Left kidney (tissue), 1 donor: ENCODE measurements at regions not wholly inside any gene's neighbourhood (a gene's known extent, or its start where the extent isn't known, plus 50 kb on each side); places are given as distances from the start of the nearest gene placed in this dataset.

Experiments used
- DNase-seq: peaks from one replicate; pipeline ENCODE4 v3.0.0-alpha.2; 2013

DNA sequence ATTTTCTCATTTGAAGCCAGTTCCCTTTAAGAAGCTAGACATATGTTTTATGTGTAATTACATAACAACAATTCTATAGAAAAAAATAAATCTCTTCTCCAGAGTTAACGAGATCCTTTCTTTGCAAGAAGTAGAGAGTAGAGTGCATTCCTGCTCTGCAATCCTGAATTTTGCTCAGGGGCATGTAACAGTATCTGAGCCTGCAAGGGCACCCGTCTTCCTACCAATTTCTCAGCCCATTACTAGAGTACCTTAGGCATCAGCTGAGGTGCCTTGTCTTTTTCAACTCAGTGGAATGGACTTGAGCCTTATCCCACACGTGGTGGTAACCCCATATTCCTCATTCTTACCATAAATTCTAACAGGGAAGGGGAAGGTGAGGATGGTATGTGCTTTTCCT, 205.9 kb downstream of the IKZF2 start:
- no peak for DNase-seq

DNA sequence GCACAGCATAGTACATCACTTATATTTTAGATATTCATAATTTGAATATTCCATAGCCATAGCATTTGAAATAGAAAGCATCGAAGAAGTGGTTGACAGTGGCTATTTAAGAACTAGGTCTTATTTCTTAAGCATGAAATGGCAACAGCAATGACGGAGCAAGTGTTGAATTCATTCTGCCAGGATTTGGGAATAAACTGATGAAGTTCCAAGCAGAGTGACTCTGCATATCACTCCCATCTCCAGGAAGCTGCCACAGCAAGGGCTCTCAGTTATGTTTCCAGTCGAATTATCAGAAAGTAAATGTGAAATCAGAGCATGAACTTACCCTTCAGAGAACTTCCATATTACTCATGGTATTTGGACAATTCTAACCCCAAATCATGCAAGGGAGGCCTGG, 208.1 kb downstream of the IKZF2 start:
- no peak for DNase-seq

DNA sequence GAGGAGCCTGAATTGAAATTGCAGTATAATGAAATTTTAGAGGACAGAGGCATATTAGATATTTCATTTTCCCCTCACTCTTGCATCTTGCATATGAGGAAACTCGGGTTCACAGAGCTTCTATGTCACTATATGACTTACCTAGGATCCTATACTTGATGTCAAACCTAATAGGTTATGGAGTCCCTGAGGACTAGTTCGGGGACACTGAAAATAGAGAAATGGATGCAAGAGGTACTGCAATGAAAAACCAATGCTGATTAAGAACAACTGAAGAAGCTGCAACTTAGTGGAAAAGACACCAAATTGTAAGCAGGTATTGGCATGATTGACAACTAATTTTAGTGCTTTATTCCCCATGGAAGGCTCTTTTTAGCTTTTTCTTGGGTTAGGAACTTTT, 210.1 kb downstream of the IKZF2 start:
- no peak for DNase-seq

DNA sequence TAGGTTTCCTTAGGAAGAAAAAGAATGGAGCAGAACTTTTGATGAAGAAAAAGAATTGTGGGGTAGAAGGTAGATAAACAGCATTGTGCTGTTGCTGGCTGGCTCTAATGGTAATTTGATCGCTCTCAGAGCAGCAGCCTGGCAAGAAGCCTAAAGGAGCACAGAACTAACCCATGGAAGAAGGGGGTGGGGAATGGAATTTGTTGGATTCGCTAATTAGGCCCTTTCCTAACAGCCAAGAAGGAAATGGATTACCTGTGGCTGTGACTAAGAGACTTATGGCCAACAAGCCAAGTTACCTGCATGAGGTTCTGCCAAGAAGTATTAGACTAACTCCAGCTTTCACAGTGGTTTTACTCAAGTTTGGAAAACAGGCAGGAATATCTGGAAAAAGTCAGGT, 210.6 kb downstream of the IKZF2 start:
- DNase-seq: peak; percentile 70

DNA sequence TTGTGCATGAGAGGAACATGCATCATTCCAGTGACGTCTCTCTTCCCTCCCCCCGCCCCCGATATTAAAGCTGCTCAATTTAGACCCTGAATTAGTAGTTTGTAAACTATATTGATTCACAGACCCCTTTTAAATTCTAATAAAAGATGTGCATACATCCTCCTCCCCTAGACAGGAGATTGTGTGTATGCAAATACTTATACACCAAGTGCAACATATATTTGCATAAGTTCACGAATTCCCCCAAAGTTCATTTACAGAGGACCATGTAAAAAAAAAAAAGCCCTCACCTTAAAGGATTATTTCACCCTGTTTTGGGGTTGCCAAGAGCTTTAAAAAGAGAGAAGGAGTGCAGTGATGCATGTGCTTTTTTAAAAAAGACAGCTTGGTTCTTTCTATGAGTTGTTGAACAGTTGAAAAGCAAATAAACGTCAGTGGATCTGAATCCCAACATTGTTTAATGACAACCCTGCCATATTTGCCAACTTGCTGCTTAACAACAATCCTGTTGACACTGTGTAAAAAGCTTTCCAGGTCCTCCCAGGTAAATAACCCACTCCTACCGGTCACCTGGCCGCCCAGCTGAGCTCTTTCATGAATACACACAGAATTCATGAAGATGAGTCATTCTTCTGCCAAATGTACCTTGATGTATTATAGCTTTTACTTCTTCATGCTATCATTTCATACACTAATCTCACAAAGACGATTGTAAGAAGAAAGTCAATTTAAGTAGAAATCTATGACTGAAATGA, 211.5 kb downstream of the IKZF2 start:
- no peak for DNase-seq

DNA sequence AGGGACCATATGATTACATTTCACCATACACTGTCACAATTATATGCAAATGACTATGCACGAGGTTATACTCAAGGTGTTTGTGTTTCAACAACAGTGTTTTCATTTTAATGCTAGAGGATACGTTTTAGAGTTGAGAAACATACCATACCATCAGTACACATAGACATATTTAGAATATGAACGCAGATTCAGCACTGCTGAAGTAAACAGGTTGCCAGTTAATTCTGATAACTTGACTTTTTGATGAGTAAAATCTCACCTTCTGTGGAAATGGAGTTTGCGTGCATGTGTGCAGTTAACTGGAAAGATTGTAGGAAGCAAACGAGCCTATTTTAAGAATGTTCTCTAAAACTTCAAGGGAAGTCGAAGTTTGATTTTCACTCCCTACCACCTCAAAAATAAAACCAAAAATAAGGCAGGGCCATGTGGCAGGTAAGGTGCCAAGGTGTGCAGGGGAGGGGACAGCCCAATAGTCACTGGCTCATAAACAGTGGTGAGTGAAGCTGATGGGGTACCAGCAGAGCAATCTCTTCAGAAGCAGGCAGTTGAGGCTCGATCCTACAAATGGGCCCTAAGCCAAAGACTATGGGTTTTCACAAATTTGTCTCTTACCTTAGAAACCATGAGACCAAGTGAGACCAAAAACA, 213.1 kb downstream of the IKZF2 start:
- no peak for DNase-seq

DNA sequence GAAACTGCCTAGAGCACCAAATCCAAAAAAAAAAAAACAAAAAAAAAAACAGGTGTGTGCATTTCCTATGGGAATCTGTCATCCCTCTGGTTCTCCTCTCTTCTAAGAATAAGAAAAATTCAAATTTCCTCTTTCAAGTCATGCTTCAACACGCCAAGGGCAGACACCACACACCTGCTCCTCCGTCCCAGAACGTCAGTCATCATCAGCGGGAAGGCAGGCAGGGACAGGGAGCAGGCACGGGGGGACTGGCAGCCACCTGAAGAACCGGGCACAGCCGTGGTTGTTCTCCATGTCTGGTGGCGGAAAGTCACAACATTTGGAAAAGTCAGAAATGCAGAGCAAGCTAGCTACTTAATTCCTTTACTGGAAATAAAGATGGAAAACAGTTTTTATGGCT, 214.8 kb downstream of the IKZF2 start:
- no peak for DNase-seq

DNA sequence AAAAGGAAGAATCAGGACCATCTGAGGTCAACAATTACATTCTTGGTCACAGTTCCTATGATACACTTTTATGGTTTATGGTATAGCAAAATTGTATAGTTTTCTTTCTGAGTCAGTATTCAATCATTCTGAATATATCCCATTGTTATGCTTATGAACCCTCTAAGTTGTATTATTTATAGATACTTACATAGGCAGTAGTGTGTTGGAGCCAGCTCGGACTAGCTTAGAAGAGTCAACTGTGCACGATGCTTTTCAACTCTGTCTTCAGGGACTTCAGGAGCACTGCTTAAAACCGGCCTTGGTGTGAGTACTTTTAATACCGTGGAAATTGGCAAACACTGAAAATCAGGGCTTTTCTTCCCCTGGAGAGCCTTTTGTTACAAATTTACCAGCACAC, 215.7 kb downstream of the IKZF2 start:
- DNase-seq: no peak

DNA sequence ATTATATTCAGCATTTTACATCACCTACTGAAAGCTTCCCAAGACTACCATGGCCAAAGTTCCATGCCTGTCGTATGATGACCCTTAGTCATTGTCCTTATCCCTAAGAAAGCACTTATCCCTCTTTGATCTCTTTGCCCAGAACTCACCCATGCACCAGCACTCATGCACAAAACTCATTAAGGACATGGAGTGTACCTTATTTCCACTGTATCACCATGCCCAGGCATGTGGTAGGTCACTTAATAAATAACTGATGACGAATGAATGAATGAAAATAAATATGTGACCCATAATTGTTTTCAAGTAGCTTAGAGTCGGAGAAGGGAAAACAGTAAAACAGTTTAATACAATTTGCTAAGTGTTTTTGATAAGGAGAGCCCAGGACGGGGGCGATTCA, 220.1 kb downstream of the IKZF2 start:
- no peak for DNase-seq

DNA sequence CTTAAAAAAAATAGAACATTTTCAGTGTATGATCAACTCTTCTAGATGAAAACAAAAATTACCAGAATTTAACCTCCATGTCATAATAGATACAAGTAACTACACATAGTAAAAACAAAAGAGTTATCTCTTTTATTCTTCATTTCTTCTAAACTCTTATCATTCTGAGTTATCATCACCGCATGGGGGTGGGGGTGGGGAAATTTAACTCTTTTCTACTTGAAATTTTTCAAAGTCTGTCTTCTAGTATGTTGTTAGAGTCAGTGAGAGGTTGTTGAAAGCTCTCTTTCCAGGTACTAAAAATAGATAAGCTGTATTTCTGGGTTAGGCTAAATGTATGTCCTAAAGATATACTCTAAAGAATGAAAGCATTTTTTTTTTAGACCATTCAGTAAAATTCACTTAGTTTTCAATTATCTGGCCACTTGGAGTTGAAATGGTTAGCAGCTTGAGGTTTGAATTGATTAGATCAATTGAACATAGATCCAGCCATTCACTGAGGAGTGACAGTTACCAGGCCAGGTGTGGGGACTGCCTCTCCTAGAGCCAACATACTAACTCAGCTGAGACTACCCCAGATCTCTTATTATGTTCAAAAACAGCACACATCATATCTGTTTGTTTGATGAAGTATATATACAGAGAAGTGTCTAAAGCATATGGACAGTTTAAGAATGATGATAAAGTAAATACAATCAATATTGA, 220.7 kb downstream of the IKZF2 start:
- no peak for DNase-seq

DNA sequence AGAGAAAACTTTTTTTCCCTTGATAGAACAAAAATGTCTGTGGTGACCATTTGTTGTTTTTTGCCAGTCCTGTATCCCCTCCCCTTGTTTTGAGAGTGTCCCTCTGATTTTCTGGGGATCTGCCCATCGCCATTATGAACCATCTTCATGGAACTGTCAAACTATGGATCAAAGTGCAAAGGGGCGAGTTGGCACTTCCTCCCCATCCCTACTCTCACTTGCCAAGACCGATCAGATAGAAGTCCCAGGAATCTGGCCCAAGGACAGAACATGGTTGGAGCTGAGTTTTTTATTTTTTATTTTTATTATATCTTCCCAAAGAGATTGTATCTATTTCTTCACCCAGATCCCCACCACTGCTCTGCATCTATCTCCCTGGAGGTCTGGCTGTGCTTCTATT, 221.4 kb downstream of the IKZF2 start:
- no peak for DNase-seq

DNA sequence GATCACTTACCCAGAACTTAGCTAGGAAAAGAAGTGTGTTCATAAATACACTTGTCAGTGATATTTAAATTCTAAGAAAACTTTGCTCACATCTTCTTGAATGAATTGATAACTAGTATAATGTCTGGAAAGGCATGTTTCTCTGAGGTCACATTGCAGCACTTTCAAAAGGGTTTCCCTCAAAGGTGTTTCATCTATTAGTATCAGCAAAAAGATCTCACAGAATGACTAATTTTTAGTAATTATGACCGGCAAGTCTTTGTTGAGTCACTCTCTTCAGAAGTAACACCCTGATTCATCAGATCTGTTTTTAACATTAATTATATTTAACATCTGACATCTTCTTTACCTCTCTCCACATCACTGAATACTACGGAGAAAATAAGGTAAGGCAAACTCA, 222.3 kb downstream of the IKZF2 start:
- DNase-seq: no peak

DNA sequence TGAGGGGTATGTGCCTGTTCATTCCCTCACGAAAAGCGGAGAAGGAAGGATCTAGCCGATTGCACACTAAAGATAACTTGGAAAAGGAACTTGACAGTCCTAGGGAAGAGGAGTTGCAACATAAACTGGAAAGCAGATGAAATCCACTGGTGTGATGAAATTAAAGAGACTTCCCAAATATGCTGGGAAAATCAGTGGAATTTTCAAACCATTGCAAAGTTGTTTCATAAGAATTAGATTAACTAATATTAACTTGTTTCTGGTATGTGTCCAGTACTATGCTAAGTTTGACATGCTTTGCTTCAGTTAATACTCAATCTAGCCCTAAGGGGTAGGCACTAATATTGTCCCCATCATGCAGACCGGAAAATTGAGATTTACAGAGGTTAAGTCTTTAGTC, 222.7 kb downstream of the IKZF2 start:
- DNase-seq: no peak

DNA sequence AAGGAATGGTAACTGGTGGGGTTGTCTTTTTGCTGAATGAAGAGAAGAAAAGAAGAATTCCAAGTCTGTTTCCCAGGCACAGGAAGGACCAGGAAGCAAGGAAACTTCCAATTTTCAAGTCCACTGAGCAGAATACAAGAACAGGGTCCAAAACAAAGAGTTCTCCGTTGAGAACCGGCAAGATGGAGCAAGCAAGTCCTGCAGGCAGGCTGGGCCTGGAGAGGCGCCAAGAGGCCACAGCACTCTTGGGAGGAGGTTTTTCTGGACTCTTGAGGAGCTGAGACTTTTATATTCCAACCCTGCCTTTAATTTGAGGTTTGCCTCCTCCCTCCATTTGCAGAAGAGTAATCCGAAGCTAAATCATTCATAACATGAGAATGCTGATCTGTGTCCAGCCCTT, 224.5 kb downstream of the IKZF2 start:
- DNase-seq: no peak

DNA sequence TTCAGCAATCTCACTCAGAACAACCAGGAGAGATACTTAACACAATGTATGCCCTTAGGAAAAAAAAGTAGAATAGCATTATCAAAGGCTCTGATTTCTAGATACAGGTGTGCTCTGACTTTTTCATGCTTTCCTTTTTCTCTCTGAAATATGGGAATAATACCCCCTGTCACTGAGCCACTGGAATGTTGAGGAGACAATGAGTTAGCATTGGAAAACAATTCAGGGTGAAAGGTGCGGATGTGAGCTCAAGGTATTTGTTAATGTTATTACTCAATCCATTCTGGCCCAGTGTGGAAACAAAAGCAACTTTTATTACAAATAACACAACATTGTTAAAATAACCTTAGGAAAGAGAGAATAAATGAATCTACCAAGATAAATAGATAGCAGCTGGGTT, 228.0 kb downstream of the IKZF2 start:
- DNase-seq: no peak

DNA sequence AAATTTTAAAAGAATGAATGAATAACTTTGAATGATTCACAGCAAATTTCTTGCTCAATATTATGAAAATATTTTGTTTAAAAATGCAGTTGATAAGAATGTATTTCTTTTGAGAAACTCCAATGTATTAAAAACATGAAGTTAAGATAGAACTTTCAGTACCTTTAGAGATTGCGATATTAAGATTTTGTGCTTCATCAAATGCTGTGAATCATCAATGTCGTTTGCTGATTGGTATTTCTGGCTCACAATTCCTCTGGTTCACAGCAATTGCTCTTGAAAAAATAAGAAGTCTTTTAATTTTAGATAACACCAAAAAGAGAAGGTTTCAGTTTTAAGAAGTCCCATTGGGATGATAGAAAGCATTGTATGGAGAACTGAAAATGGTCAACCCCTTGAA, 228.7 kb downstream of the IKZF2 start:
- no peak for DNase-seq

DNA sequence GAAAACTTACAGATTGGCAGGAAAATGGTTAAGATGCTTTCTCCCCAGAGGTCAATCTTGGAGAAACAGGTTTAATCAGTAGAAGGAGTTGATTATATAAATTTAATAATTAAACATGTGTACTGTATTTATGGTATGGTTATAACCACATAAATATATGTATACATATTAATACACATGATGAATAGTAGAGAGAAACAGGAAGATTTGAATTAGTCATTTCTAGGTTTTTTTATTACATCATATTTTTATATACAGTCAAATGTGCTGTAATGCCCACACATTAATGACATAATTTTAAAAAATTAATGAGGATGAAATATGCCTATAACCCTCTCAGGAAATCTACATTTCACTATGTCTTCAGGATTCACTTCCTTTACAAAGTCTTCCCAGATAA, 229.7 kb downstream of the IKZF2 start:
- DNase-seq: no peak

DNA sequence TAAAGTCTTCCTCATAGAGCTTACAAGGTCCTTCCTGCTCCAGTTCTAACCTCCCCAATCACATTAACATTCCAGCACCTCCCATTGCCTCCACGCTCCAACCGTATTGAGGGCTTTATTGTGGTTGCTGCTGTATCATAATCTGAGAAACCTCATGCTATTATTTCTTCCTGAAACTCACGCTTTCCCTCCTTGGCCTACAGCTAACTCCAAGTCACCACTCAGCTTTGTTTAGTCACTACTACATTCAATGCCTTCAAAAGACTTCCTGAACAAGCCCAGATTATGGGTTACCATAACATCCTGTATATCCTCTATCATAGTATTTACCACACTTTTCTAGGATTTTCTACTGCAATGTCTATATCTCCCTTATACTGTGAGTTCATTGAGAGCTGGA, 230.4 kb downstream of the IKZF2 start:
- DNase-seq: no peak

DNA sequence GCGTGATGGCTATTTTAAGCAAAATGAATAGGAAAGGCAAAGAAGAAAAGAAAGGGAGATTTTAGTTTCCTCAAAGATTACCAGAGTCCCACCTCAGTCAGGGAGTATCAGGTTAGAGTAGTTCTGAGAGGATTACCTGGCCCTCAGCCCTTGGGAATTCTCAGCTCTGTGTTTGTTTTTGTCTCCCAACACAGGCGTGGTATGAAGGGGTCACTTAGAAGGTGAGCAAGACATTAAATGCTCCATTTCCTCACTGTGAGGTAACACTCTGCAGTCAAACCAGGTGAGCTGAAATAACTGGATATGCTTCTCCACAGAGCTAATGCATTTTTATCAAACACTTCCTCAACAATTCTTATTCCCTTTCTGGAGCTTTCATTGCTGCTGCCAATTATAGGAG, 232.2 kb downstream of the IKZF2 start:
- DNase-seq: no peak

DNA sequence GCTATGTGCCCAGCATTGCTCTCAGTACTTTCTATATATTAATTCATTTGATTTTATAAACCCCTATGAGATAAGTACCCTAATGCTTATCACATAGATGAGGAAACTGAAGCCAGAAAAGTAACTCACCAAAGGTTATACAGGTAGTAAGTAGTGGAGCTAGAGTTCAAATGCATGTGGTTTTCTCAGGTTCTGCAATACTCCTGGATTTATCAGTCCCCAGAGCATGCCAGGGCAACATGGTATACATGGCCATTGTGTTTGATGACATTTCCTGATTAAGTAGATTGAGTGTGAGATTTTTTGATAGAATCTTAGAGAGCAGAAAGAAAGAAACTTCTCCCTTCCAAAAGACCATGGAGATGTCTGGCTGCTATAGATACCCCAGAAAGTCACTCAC, 233.1 kb downstream of the IKZF2 start:
- no peak for DNase-seq

DNA sequence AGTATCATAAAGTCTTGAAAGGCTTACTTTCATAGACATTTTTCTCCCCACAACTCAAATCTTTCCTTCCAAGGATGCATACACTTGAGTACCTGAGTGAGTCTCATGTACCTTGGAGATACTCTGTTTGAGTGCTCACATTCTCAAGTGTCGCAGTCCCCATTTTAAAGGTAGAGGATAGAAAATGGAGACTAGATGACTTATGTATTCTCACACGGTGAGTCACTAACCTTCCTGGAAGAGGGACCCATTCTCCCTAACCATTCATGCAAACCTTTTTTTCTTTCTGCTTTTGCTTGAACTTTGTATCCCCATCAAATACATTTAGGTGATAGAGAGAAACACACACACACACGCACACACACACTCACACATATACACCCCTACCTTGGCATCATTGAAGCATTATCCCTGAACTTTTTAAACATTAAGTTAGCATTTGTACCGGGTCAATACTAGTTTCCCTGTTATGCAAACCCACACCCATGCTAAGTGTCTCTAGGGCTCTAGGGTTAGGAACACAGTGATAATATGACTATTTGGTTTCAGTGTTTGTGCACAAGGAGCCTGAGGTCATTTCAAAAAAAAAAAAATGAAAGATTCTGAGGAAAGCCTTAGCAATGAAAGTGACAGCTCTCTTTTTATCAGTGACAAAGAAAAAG, 236.2 kb downstream of the IKZF2 start:
- DNase-seq: no peak

DNA sequence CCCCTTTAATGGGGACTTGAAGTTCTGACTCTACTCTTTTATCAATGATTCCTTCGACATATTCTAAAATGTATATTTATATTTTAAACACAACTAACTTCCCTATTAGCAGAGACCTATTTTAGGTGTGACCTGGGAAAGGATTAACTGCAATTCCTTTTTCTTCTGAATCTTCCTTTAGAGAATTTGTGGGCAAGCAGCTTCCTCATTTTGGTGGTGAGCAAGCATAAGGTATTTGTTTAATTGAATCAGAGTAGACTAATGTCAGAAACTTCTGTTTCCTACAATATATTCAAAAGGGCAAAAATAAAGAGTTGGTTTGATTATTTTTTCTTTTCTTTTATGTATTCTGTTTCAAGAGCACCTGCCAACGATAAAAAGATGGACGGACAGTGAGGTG, 237.0 kb downstream of the IKZF2 start:
- DNase-seq: no peak

DNA sequence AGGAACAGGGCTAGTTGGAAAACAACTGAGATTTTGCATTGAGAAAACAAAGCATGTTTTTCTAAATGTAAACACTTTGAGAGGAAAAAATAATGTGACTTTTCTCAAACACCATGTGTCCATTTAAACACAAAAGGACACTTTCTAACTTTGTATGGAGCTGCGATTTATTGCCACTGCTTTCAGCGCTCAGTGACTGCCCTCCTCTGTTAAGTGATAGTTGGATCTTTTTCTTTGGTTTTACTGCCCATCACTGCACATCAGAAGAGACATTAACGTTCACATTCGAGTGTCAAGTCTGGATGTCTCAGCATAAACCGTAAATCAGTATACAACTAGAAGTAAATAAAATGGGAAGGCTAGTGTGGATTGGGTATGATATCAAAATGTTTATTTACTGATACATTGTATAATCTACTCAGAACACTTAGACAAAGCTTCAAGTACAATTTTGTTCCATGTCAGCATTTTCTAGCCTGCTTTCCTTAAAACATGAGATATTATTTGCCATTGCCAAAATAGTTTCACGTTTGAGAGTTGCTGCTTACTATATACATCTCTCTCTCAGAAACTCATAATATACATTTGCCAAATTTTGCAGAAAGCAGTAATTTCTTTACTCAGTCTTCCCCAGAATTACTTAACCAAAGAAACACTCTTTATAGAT, 237.6 kb downstream of the IKZF2 start:
- DNase-seq: no peak
